Progenitor cell of endocrine pancreas (in vitro differentiated cells): ENCODE measurements at regions not wholly inside any gene's neighbourhood (a gene's known extent, or its start where the extent isn't known, plus 50 kb on each side); places are given as distances from the start of the nearest gene placed in this dataset.

Experiments
- DNase-seq: peaks from one replicate; pipeline ENCODE4 v3.0.0; 2021; ENCODE audit warnings: low spot score; ENCODE audit not compliant: unreplicated experiment
- H3K27ac Mint-ChIP-seq: 2 replicates; pipeline ENCODE4 v1.8.0; 2021; ENCODE audit warnings: mild to moderate bottlenecking, moderate library complexity, mixed read lengths
- H3K27me3 Mint-ChIP-seq: 2 replicates; pipeline ENCODE4 v1.8.0; 2021; ENCODE audit warnings: mixed read lengths
- H3K36me3 Mint-ChIP-seq: 2 replicates; pipeline ENCODE4 v1.8.0; 2022; ENCODE audit warnings: mixed read lengths; ENCODE audit not compliant: insufficient read depth
- H3K4me1 Mint-ChIP-seq: 2 replicates; pipeline ENCODE4 v1.8.0; 2021; ENCODE audit warnings: low read depth, mixed read lengths
- H3K4me3 Mint-ChIP-seq: 2 replicates; pipeline ENCODE4 v1.8.0; 2021; ENCODE audit warnings: low read depth, mild to moderate bottlenecking, moderate library complexity, mixed read lengths
- H3K9me3 Mint-ChIP-seq: 2 replicates; pipeline ENCODE4 v1.8.0; 2021; ENCODE audit warnings: low read depth, mixed read lengths
- CTCF ChIP-seq: fragments of 200-600 bp; sonication (generic); IDR thresholded peaks from one replicate; pipeline ENCODE4 v1.5.0; 2021; ENCODE audit warnings: antibody characterized with exemption, mild to moderate bottlenecking; ENCODE audit not compliant: unreplicated experiment

- no peak for DNase-seq
- H3K27me3 Mint-ChIP-seq, result no peaks in the 10 kb centered on the region
- no peak overlapping the region for H3K4me3 Mint-ChIP-seq
- peaks cover 9% of the 10 kb centered on the region for H3K9me3 Mint-ChIP-seq
- H3K36me3 Mint-ChIP-seq, result peaks cover 1% of the 10 kb centered on the region
- no peaks in the 10 kb centered on the region for H3K4me1 Mint-ChIP-seq
- H3K27ac Mint-ChIP-seq, result no peak overlapping the region
- TF ChIP-seq CTCF, result no peak
Measured at GRCh38 chr2:81195774-81196382, 891.3 kb upstream of the LRRTM1 start.

DNA sequence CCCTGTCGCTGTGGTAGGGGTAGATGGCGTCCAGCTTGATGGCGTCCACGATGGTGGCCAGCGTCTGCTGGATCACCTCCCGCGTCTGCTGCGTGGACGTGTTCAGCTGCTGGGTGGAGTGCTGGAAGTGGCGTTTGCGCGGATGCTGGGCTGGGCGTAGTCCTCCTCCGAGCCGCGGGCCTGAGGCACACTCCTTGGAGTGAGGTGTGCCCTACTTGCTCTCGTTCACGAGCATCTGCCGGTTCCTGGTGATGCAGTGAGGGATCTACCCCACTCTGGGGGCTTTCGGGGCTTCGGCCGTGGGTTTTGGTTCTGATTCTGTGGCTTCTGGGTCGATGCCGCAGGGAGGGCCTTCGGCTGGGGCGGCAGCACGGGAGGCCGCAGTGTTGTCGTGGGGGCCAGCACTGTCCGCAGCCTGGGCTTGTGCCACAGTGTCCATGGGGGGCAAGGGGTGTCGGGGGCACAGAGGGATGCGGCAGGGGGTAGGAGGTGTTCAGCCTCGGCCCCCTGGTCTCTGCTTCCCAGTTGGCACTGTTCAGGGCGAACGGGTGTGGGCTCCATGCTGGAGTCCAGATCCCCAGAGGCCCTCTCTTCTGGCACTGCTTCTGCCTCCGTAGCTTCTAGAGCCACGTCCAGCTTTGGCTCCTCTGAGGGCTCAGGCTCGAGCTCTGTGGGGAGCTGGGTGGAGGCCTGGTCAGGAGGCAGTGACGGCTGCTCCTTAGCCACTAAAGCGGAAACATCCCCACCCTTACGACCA, 890.6 kb upstream of the LRRTM1 start:
- TF ChIP-seq CTCF, result no peak
- Mint-ChIP-seq H3K27me3 (no peaks in the 10 kb centered on the region), H3K4me1 (no peaks in the 10 kb centered on the region), H3K36me3 (peaks cover 1% of the 10 kb centered on the region), H3K4me3 (no peak overlapping the region), H3K9me3 (peaks cover 13% of the 10 kb centered on the region), H3K27ac (no peak overlapping the region)
- DNase-seq, result no peak

DNA sequence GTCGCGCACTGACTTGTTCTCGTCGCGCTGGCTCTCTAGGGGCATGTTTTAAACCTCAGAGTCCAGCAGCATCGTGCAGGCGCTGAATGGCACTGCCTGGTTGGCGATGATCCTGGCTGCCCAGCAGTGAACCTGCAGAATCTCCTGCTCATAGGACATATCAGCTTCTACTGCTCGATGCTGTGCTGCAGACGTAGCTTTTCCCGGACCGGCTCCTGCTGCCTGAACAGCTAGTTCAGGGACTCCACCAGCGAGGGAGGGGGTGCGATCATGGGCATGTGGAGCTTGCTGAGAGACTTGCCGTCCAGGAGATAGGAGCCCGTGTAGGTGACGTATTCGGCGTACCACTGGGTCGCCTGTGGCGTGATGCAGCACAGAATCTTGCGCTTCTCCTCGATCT, 890.0 kb upstream of the LRRTM1 start:
- no peak overlapping the region for H3K4me3 Mint-ChIP-seq
- TF ChIP-seq CTCF, result no peak
- H3K27ac Mint-ChIP-seq, result no peak overlapping the region
- peaks cover 1% of the 10 kb centered on the region for H3K36me3 Mint-ChIP-seq
- DNase-seq, result no peak
- H3K27me3 Mint-ChIP-seq, result no peaks in the 10 kb centered on the region
- H3K9me3 Mint-ChIP-seq, result peaks cover 13% of the 10 kb centered on the region
- H3K4me1 Mint-ChIP-seq, result no peaks in the 10 kb centered on the region

DNA sequence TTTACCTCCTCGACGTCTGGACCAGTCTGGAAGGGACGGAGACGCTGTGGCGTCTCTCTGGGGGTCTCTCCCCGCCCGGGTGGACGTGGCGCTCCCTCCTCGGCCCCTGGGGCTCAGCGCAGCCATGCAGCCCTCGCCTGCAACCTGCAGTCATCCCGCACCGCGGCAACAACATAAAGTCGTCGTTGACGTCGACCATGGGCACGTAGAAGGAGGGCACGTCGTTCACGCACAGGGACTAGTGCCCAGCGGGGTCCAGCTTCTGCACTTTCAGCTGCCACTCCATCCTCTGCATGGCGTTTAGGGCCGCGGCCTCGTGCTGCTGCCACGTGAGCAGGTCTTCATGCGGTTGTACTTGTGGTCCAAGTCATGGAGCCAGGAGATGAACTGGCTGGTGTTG, 889.6 kb upstream of the LRRTM1 start:
- peaks cover 1% of the 10 kb centered on the region for H3K36me3 Mint-ChIP-seq
- H3K4me1 Mint-ChIP-seq, result no peaks in the 10 kb centered on the region
- no peak overlapping the region for H3K27ac Mint-ChIP-seq
- H3K9me3 Mint-ChIP-seq, result peaks cover 13% of the 10 kb centered on the region
- H3K4me3 Mint-ChIP-seq, result no peak overlapping the region
- no peaks in the 10 kb centered on the region for H3K27me3 Mint-ChIP-seq
- DNase-seq, result no peak
- no peak for TF ChIP-seq CTCF

- Mint-ChIP-seq H3K27ac (no peak overlapping the region), H3K36me3 (no peaks in the 10 kb centered on the region), H3K27me3 (no peaks in the 10 kb centered on the region), H3K4me1 (no peaks in the 10 kb centered on the region), H3K9me3 (peaks cover 4% of the 10 kb centered on the region), H3K4me3 (no peak overlapping the region)
- no peak for TF ChIP-seq CTCF
- no peak for DNase-seq
Measured at GRCh38 chr2:81181845-81182244, 877.3 kb upstream of the LRRTM1 start.
